Transverse colon (tissue), 3 donors: ENCODE measurements at regions not wholly inside any gene's neighbourhood (a gene's known extent, or its start where the extent isn't known, plus 50 kb on each side); places are given as distances from the start of the nearest gene placed in this dataset.

Source experiments
- CTCF ChIP-seq, 5 experiments: fragments of 200-600 bp in 3 of 5; fragments of 450-650 bp in 2 of 5; sonication (generic) in 3 of 5; IDR thresholded peaks; 1 replicate in 2 of 5; 2 replicates in 3 of 5; pipeline ENCODE4 v1.5.1; 2016 to 2017; ENCODE audit warnings: antibody characterized with exemption in 5 of 5, inconsistent platforms in 3 of 5, mild to moderate bottlenecking in 2 of 5, moderate library complexity in 1 of 5
- EP300 ChIP-seq: sonication (generic); formaldehyde crosslinking; IDR thresholded peaks from one replicate; pipeline ENCODE4 v1.6.1; 2017; ENCODE audit warnings: antibody characterized with exemption, low read depth
- POLR2A ChIP-seq: fragments of 450-650 bp; IDR thresholded peaks from one replicate; pipeline ENCODE4 v1.6.1; 2016; ENCODE audit warnings: antibody characterized with exemption, mild to moderate bottlenecking, moderate library complexity

- TF ChIP-seq CTCF (IDR thresholded peaks at IDR 0.05) (no peak), POLR2A (no peak), EP300 (no peak)
Measured at GRCh38 chr2:15023221-15023620, 390.7 kb downstream of the LRATD1 start.
